ENCODE measurements at regions not wholly inside any gene's neighbourhood (a gene's known extent, or its start where the extent isn't known, plus 50 kb on each side); places are given as distances from the start of the nearest gene placed in this dataset.

GRCh38 chr20:1748777-1749176 lies 91.2 kb upstream of the SIRPG start:
- POLR2A ChIA-PET, result no interaction called here
- H3K9me3 ChIP-seq (replicated peaks; ENCODE audit: control insufficient read depth, insufficient read depth, low read length), result no peaks in the 10 kb centered on the region
- H3K36me3 ChIP-seq (ENCODE audit: control insufficient read depth in 2 of 2, extremely low read depth in 1 of 2, insufficient read depth in 2 of 2, low read length in 2 of 2), result no peaks in the 10 kb centered on the region
- H3K9me1 ChIP-seq (replicated peaks; ENCODE audit: control insufficient read depth, extremely low read depth, insufficient read depth, low read length), result no peaks in the 10 kb centered on the region
- no peaks in the 10 kb centered on the region for H3K79me2 ChIP-seq (ENCODE audit: control insufficient read depth, insufficient read depth, low read length)
- no peak overlapping the region for H3K9ac ChIP-seq (replicated peaks; ENCODE audit: extremely low read depth, insufficient read depth, low read length)
- peaks cover 13 to 24% of the 10 kb centered on the region in 2 experiments for H3K27me3 ChIP-seq (ENCODE audit: control insufficient read depth in 2 of 2, insufficient read depth in 2 of 2, low read length in 2 of 2)
- no peak overlapping the region for H3K4me2 ChIP-seq (ENCODE audit: insufficient read depth, low read length)
- H3K27ac ChIP-seq (ENCODE audit: insufficient read depth, low read depth, low read length), result no peak overlapping the region
- H3K4me3 ChIP-seq (replicated peaks in 1 of 3; ENCODE audit: insufficient read depth in 1 of 3, low read depth in 1 of 3, low read length in 3 of 3), result no peak overlapping the region
- H3K4me1 ChIP-seq (ENCODE audit: control insufficient read depth, extremely low read depth, insufficient read depth, low read length), result no peaks in the 10 kb centered on the region
- intact Hi-C loops (cut with micrococcal nuclease), result no loop called here
- TF ChIP-seq POLR2AphosphoS5 (IDR thresholded peaks at IDR 0.05; ENCODE audit: insufficient read depth, low read depth, low read length), result no peak
- no peak for TF ChIP-seq MAX (IDR thresholded peaks at IDR 0.05; ENCODE audit: insufficient read depth, insufficient read length)
- TF ChIP-seq POLR2A (IDR thresholded peaks at IDR 0.05; ENCODE audit: low read depth, low read length), result no peak
- TF ChIP-seq GATA2 (IDR thresholded peaks at IDR 0.05; ENCODE audit: insufficient read depth, insufficient read length, low read depth, low read length), result no peak
- no peak for TF ChIP-seq CTCF (IDR thresholded peaks at IDR 0.05; ENCODE audit: extremely low read depth in 1 of 2, insufficient read depth in 1 of 2, low read depth in 1 of 2, low read length in 2 of 2)
- no peak for TF ChIP-seq FOS (IDR thresholded peaks at IDR 0.05; ENCODE audit: borderline replicate concordance, insufficient read depth, low read length)
- no peak for TF ChIP-seq MYC (IDR thresholded peaks at IDR 0.05; ENCODE audit: low read depth, low read length)
- no peak for TF ChIP-seq EZH2 (IDR thresholded peaks at IDR 0.05; ENCODE audit: borderline replicate concordance, low read depth, low read length, severe bottlenecking)
- TF ChIP-seq JUN (IDR thresholded peaks at IDR 0.05; ENCODE audit: borderline replicate concordance, insufficient read depth, insufficient read length, low read depth), result no peak
- no peaks in the 10 kb centered on the region for H4K20me1 ChIP-seq (replicated peaks; ENCODE audit: control insufficient read depth, extremely low read depth, insufficient read depth, low read length)
- no peak for DNase-seq (ENCODE audit: low read depth, low spot score)
- no peak overlapping the region for H2AFZ ChIP-seq (ENCODE audit: low read depth, low read length)
- dilution Hi-C loops (cut with MboI; ENCODE audit: extremely low pct_ligation_motif_present, low sequenced_read_pairs), result no loop called here
- FAIRE-seq, result no peak
- CTCF ChIA-PET, result no interaction called here
- BruUV-seq (replicated peaks), result no TSS peak

All from endothelial cell of umbilical vein (primary cell).